ENCODE measurements at regions not wholly inside any gene's neighbourhood (a gene's known extent, or its start where the extent isn't known, plus 50 kb on each side); places are given as distances from the start of the nearest gene placed in this dataset.
A peak's percentile ranks its signal among the peaks of the same experiment; 100 is the strongest.

DNA sequence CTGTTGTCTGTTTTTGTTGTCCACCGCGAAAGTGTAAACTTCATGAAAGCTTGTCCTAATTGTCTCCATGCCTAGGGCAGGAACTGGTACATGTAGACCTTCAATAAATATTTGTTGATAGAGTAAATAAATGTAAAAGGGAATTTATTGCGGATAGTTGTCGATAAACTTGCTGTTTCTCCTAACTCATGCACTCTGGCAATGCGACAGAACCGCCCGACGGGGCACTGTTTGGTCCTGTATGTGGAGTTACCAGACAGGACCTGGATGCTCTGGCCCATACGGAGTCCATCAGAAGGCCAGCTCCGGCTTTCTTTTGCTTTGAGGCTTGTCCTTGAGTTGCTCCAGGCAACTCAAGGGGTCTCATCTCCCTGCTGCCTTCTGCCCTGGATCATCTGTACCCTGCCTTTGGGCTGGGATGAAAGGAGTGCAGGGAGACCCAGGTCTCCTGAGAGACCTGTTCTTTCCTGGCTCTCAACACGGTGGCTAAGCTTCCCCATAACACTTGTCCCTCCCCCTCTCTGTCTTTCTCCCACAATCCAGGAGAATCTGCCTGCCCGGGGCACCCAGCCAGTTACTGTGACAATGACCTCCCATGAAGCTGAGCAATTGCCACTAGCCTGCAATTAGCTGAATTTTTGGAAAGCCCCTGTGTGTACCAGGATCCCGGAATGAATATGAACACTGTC is 149.5 kb upstream of the PTCH1 start:
- DNase-seq = no peak

DNA sequence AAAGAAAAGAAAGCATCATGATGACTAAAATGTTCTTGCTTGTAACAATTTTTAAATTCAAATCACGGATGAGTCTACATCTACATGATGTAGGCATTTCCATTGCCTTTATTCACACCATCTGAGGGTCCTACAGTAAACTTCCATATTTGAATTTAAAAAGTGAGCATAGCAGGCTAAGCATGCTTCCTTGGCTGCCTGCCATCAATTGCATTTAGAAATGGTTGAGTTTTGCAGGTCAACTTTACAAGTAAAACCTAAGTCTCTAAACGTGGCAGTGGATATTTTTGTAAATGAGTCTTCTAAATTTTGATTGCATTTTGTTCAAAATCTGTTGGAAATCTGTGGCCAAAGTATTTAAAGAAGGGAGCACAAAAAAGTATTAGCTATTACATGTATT is 136.5 kb upstream of the PTCH1 start:
- no peak for DNase-seq

DNA sequence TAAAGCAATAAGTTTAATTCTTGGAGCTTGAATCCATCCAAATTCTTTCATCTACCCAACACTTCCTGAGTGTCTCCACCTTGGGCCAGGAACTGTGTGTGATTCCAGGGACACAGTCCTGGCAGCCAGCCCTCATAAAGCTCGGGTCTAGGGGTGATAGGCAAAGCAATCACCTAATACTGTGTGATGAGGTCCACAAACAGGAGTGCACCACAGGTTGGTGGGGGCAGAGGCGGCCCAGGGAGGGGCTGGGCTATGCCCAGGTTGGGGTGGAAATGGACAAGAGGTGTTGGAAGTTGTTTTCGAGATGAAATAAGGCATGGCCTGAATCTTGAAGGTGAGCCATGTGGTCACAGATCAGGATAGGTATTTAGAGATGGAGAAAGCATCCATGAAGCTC is 133.9 kb upstream of the PTCH1 start:
- DNase-seq = no peak

DNA sequence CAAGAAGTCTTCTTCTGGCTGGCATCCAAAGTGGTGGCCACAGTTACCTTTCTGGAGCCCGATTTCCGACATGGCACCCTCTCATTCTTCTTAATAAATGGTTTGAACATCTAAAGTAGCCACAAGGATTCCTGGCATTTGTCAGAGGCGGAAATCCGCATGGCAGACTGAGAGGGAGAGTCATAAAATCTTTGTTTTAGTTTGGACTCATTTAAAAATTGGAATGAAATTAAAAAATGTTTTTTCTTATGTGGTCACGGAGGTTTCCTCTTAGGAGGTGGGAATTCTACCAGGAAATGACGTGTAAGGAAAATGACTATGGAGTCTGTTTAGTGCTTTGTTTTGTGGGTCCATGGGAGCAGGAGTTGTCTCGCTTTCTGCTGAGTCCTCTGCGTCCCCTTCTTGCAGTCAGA is 133.0 kb upstream of the PTCH1 start:
- no peak for DNase-seq

DNA sequence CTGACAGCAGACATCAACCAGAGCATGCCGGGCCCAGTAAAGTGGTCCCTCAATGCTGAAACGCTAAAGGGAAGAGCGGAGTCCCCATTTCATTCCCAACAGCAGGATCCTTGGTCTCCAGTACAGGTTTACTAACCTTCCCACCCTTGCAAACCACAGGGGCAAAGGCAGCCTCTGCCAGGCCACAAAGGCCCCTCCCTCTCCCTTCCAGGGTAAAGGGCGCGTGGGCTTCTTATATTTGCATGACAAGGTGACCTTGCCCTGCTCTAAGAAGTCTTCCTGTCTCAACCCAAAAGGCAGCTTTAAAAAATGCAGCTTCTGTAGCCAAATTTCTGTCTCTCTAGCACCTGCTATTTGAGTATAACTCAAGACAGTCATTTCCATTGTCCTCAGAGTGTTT is 131.5 kb upstream of the PTCH1 start:
- DNase-seq = no peak

DNA sequence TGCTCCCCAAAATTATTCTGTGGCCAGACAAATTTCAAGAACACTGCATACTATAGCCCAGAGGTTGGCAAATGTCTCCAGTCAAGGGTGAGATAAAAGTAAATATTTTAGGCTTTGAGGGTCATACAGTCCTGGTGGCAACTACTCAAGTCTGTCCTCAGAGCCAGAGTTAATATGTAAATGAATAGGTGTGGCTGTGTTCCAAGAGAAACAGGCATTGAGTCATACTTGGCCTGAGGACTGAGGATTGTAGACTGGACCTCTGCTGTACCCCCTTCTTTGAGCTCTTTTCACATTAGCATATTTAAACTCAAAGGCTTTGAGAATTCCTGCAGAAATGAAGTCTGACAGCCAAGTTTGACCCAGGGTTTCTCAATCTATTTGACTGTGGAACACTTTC is 129.2 kb upstream of the PTCH1 start:
- peak; percentile 52 for DNase-seq

DNA sequence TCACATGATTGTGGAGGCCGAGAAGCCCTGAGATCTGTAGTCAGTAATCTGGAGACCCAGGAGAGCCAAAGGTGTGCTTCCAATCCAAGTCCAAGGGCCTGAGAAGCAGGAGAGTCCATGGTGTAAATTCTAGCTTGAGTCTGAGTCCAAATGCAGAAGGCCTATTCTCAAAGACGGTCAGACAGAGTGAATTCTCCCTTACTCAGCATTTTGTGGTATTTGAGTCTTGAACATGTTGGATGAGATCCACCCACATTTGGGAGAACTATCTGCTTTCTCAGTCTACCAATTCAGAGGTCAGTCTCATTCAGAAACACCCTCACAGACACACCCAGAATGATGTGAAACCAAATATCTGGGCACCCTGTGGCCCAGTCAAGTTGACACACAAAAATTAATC is 128.8 kb upstream of the PTCH1 start:
- DNase-seq = no peak

DNA sequence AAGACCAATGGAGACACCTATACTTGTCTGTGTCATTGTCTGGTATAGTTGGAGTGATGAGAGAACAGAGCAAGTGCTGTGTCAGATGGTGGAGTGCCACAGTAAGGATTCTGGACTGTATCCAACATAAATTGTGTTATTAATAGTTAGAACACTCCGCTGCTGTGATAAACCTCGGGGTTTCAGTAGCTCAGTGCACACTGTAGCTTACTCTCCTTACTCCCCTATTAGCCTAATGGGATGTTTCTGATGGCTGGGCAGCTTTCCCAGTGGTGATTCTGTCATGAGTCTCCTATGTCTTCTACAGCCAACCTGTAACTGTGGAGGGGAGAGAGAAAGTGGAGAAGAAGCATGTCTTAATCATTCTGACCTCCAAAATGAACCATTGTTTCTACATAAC is 127.6 kb upstream of the PTCH1 start:
- peak; percentile 36 for DNase-seq

DNA sequence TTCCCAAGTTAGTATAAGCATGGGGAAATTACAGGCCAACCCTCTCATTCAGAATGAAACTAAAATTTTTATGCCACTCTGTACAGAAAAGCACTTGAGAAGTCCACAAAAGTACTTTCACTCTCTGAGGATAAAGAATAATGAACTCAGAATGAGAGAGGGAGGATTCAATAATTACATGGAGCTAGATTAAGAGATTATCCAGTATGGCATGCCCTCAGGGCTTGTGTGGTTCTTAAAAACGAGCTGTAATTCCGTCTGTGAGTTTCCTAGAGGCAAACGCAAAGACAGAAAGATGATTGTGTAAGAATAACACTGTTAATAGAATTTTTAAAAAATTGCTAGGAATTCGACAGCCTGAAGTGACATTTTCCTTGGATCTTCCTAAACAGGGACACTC is 126.8 kb upstream of the PTCH1 start:
- no peak for DNase-seq

DNA sequence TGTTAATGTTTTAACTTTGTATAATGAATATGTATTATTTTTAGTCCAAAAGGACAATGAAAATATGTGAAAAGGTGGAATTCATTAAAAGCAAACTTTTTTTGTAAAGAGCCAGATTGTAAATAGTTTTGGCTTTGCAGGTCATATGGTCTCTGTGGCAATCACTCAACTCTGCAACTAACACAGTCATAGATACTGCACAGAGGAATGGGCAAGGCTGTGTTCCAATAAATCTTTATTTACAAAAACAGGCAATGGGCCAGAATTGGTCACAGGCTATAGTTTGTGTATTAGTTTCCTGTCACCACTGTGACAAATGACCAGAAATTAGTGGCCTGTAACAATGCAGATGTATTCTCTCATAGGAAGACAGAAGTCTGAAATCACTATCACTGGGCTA is 125.4 kb upstream of the PTCH1 start:
- no peak for DNase-seq

DNA sequence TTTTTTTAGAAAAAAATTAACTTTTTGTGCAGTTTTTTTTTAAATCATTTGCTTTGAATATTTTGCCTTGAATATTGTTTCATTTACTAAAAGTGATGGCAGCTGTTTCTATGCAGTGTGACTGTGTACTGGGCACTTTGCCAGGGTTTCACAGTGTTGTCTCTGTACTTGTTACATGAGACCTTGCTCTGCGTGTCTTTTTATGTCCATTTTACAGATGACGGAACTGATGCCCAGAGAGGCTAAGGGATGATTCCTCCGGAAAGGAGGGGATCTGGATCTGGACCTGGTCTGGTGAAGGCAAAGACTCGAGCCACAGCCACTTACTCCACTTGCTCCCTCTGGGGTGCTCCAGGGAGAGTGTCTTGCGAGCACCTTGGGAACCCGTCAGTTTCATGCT is 124.8 kb upstream of the PTCH1 start:
- DNase-seq = no peak

DNA sequence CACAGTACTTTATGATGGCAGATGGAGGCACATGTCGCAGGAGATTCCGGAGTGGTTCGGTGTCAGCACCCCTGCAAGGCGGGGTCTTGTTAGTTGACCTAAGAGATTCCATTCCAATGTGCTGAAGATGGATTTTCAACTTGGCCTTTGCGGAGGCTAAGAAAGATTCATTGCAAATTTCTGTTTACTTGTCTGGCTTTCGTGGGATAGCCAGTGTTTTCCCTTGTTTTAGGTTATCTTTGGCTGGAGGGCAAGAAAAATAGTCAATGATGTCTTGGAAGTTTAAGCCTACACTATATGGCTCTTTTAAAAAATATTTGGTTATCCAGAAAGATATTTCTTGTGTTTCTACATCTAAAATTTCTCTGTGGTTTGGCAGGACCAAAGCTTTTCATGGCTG is 123.6 kb upstream of the PTCH1 start:
- DNase-seq = no peak

DNA sequence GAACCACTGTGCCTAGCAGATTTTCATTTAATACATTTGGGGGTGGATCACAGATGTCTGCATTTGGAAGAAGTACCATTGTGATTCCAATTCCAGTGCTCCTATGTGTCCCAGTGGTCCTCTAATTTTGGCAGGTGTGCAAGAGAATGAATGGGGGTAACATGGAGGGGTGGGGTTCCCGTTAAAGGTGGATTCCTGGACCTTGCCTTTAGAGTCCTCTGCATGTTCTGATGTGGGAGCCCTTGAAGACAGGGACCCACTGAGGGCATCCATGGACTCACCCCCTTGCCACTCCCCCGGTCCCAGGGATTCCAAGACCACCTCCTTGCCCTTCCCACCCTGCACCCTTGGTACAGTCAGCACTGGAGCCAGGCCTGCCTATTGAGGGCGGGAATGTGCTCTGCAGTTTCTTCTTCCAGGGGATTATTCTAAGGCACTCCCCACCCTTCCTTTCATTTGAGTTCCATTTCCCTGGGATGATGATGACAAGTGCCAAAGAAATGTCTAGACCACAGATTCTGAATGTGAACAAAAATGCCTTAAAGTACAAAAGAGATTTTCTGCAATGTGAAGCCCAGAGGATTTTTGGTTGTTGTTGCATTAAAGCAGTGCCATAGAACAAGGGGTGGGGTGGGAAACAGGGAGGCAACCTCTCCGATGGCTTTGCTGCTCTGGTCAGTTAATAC is 119.4 kb upstream of the PTCH1 start:
- DNase-seq = peak; percentile 28

DNA sequence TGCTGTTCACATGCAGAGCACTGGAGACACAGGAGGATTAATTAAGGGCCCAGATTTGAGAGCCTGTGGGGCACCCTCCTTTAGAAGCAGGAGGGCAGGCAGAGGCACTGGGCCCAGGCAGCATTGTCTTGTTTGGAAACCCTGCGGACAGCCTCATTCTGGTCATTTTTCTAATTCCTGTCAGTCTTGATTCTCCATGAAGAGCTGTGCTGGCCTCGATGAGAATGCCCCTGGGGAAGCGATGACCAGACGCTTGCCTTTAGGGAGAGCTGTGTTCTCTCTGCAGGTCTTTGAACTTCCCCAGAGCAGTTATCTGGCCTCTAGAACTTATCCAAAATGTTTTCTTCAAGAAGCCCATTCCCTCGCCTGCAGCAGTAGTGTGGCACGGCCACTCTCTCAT is 117.8 kb upstream of the PTCH1 start:
- DNase-seq = no peak

DNA sequence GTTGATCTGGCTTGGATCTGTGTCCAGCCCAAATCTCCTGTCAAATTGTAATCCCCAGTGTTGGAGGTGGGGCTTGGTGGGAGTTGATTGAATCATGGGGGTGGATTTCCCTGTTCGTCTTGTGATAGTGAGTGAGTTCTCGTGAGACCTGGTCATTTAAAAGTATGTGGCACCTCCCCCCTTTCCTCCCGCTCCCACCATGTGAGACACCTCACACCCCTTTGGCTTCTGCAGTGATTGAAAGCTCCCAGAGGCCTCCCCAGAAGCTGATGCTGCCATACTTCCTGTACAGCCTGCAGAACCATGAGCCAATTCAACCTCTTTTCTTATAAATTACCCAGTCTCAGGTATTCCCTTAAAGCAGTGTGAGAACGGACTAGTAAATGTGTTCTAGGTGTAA is 117.3 kb upstream of the PTCH1 start:
- no peak for DNase-seq

DNA sequence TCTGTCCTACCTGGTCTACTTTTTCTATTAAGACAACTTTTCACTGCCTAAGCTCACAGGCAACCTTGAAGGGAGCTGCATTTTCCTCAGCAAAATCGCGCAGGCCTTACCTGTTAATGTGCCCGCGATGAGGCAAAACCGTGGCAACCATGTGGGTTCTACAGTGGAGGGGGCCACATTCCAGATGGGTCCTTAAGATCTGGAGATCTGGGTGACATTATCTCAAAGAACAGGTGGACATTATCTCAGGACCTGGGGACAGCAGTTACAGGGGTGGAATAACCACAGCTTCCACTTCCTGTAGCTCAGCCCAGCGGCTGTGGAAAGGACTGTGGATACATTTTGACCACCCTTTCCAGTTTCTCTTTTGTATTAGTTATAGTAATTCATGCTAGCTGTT is 112.8 kb upstream of the PTCH1 start:
- no peak for DNase-seq

DNA sequence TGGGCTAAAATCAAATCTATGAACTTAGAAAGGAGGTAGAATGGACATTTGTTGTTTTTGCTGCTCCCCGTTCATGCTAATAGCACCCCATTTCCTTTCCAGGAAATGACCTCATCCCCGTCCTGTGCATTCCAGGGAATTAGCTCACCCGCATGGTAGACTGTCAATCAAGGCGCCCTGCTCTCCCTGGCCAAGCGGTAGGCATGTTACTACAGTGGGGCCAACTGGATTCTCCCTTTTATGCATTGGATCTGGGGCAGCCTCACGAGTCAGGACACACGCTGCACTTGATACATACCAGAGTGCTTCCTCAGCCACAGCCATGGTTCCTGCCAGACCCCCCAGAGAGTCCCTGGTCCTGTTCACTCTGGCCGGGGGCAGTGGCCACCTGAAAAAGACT is 111.0 kb upstream of the PTCH1 start:
- peak; percentile 74 for DNase-seq

DNA sequence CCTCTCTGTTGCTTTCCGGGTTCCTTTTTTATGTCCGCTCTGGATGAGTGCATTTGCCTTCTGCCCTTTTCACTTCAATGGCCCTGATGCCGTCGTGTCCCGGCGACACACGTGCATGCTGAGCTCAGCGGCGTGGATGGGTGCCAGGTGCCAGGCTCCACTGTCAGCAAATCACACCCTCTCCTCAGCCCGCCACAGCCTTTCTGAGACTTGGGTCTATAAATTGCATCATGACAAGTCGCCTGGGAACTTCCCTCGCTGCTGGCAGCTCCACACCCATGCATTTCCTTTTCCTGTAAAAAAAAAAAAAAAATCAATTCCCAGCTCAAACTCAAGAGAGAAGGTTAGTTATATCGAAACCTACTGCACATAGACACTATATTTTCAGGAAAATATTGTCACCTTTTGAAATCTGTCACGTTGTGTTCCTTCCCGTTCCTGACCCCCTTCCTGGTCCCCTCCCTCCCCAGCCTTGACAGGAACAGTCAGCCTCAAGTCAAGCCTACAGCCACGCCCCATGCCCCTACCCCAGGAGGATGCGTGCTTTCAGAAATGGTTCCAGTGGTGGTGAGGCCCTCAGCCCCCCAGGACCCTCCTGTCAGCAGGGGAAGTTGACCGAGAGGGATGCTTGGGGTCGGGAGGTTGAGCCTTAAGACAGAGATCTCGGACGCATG is 110.3 kb upstream of the PTCH1 start:
- DNase-seq = peak; percentile 41

DNA sequence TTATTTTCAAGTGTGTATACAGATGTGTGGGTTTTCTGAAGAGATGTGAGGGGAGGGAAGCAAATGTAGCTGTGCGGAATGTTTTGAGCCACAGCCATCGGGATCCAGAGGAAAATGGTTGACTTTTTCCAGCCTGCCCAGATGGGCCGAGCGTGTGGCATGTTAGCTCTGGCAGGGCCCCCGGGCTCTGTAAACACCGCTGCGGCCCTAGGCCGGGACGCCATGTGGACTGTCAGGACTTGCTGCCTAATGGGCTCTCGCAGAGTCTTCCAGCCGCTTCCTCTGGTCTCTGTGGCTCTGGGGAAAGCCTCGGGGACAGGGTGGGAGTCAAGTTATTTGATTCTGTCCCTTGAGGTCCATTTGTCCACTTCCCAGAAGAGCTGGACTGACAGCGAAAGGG is 109.6 kb upstream of the PTCH1 start:
- no peak for DNase-seq

DNA sequence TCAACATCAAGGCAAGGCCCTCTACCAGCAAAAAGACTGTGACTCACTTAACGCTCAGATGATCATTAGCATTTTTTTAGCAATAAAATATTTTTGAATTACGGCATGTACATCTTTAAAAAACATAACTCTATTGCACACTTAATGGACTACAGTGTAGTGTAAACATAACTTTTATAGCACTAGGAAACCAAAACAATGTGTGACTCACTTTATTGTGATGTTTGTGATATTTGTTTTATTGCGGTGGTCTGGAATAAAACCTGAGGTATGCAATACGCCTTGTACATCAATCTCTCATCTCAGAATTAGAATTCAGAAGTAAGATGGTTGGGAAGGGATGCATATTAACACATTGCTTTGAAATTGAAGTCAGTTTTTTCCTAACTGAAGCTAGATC is 106.9 kb upstream of the PTCH1 start:
- peak; percentile 28 for DNase-seq

DNA sequence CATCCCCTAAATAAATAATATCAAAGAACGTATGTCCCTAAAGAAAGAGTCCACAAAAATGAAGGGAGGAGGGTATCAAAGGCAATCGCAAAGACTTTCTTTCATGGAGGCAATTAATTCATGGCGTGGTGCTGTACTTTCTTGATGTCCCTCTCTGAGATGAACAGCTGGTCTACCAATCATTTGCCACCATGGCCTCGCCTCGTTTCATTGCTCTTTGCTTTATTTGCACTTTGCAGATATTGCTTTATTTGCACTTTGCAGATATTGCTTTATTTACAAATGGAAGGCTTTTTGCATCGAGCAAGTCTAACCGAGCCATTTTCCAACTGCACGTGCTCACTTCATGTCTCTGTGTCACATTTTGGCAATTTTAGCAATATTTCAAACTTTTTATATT is 104.0 kb upstream of the PTCH1 start:
- DNase-seq = no peak

DNA sequence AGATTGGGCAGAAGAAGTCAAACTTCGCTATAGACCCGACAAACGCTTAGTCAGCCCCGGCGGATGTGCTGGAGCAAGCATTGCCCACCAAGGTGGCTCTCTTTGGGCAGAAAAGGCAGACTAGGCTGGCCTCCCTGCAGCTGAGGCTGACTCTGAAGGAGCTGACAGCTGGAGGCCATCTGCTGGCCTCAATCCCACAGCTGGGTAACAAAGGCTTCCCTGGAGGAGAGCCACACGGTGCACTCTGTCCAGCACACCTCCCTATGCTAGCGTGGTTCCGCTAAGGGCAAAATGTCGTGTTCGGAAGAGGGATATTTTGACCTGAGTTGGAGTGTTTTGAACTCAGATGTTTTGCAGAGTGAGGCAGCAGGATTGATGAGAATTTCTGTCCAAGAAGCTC is 103.5 kb upstream of the PTCH1 start:
- no peak for DNase-seq

DNA sequence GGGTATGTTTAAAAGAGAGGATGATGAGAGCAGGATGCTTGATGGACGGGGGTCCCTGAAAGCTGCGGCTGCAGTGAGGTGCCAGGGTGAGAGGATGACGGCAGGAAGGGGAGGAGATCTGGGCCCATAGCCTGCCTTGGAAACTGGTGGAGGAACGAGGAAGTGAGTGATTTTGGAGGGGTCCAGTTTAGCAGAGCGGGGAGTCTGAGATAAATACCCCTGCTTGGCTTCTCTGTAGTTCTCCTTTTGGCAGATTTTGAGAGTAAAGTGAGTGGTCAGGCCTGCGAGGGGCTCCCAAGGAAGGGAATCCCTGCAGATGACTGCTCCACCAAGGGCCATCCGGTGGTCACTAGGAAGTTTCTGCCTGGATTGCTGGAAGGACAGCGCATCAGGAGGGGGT is 98.5 kb upstream of the PTCH1 start:
- DNase-seq = no peak

DNA sequence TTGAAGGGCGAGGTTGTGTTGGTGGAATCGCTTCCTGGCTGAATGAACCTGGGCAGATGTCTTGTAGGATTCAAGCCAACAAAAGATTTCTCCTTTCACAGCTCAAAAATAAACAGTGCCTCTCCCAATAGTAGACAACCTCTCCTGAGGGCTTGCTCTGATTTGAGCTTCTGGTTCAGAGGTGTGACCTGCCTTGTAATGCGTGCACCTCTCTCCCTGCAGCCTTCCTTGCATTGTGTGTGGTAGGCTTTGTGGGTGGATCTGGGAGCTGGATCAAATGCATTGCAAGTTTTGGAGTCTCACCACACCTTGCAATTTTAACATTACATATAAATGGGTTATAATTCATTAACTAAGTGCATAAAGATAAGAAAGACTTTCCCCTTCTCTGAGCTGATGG is 96.9 kb upstream of the PTCH1 start:
- DNase-seq = no peak

DNA sequence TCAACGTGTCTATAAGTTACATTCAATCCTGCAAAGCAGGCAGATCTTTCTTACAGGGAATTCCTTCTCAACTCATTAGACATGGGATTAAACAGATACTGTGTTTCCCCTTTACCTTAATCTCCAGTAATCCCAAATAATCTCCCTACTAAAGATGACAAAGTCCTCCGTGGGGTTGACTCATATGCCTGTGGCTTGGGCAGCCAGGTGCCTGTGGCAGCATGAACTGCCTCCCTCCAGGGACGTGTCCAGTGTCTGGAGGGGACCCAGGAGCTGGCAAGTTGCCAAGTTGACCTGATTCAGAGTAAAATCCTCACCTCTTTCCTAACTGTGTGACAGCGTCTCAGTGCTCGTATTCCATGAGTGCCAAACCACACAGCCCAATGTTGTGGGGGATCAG is 94.6 kb upstream of the PTCH1 start:
- DNase-seq = no peak

Measured in EL (cell line).